KMS-11 (cell line): ENCODE measurements at regions not wholly inside any gene's neighbourhood (a gene's known extent, or its start where the extent isn't known, plus 50 kb on each side); places are given as distances from the start of the nearest gene placed in this dataset.

ENCODE experiments used
- H2AFZ ChIP-seq: fragments of 200-600 bp; sonication (generic); 2 replicates; pipeline ENCODE4 v1.6.1; 2016; ENCODE audit warnings: antibody characterized with exemption, mixed run types, low read depth
- H3K27ac ChIP-seq: fragments of 200-600 bp; sonication (generic); 2 replicates; pipeline ENCODE4 v1.6.1; 2016; ENCODE audit warnings: mild to moderate bottlenecking, mixed run types
- H3K27me3 ChIP-seq: fragments of 200-600 bp; sonication (generic); 2 replicates; pipeline ENCODE4 v1.6.1; 2017; ENCODE audit warnings: mild to moderate bottlenecking, low read depth, mixed run types, moderate library complexity; ENCODE audit not compliant: insufficient read depth
- H3K36me3 ChIP-seq: fragments of 200-600 bp; sonication (generic); 2 replicates; pipeline ENCODE4 v1.6.1; 2017; ENCODE audit warnings: mild to moderate bottlenecking, mixed run types; ENCODE audit not compliant: insufficient read depth
- H3K4me1 ChIP-seq: fragments of 200-600 bp; sonication (generic); 2 replicates; pipeline ENCODE4 v1.6.1; 2016; ENCODE audit warnings: mild to moderate bottlenecking, low read depth, mixed run types; ENCODE audit not compliant: poor library complexity, severe bottlenecking
- H3K4me2 ChIP-seq: fragments of 200-600 bp; sonication (generic); 2 replicates; pipeline ENCODE4 v1.7.0; 2016; ENCODE audit warnings: mild to moderate bottlenecking, mixed run types
- H3K4me3 ChIP-seq: fragments of 200-600 bp; sonication (generic); IDR thresholded peaks from 2 replicates; pipeline ENCODE4 v1.6.1; 2017; ENCODE audit warnings: low read depth, low read length, mixed read lengths; ENCODE audit not compliant: insufficient read depth
- H3K79me2 ChIP-seq: fragments of 200-600 bp; sonication (generic); 2 replicates; pipeline ENCODE4 v1.6.1; 2016; ENCODE audit warnings: low read depth, mixed run types; ENCODE audit not compliant: insufficient read depth
- H3K9ac ChIP-seq: fragments of 200-600 bp; sonication (generic); 2 replicates; pipeline ENCODE4 v1.6.1; 2016; ENCODE audit warnings: mild to moderate bottlenecking, mixed run types
- H4K20me1 ChIP-seq: fragments of 200-600 bp; sonication (generic); 2 replicates; pipeline ENCODE4 v1.6.1; 2016; ENCODE audit warnings: mild to moderate bottlenecking, mixed run types; ENCODE audit not compliant: insufficient read depth
- CTCF ChIP-seq: fragments of 200-600 bp; sonication (generic); conservative IDR thresholded peaks from 2 replicates; pipeline ENCODE4 v1.6.1; 2017; ENCODE audit warnings: low read depth, mild to moderate bottlenecking, antibody characterized with exemption, low read length, moderate library complexity, mixed read lengths

GRCh38 chr2:2793514-2793913 is 462.4 kb upstream of the MYT1L start:
- no peak overlapping the region for H3K9ac ChIP-seq
- no peak overlapping the region for H2AFZ ChIP-seq
- no peak for TF ChIP-seq CTCF
- no peak overlapping the region for H3K27ac ChIP-seq
- no peaks in the 10 kb centered on the region for H4K20me1 ChIP-seq
- no peaks in the 10 kb centered on the region for H3K36me3 ChIP-seq
- H3K27me3 ChIP-seq, result no peaks in the 10 kb centered on the region
- H3K4me3 ChIP-seq, result no peak overlapping the region
- no peak overlapping the region for H3K4me2 ChIP-seq
- H3K79me2 ChIP-seq, result no peaks in the 10 kb centered on the region
- H3K4me1 ChIP-seq, result no peaks in the 10 kb centered on the region

GRCh38 chr2:2791606-2792005 is 460.5 kb upstream of the MYT1L start:
- Histone ChIP-seq H4K20me1 (no peaks in the 10 kb centered on the region), H3K79me2 (no peaks in the 10 kb centered on the region)
- TF ChIP-seq CTCF, result no peak

GRCh38 chr2:2791031-2791430 is 460.0 kb upstream of the MYT1L start:
- Histone ChIP-seq H3K27me3 (no peaks in the 10 kb centered on the region), H2AFZ (no peak overlapping the region), H3K9ac (no peak overlapping the region)

More at GRCh38 chr2:2791606-2792005, 460.5 kb upstream of the MYT1L start:
- Histone ChIP-seq H3K4me1 (no peaks in the 10 kb centered on the region), H3K36me3 (no peaks in the 10 kb centered on the region), H3K9ac (no peak overlapping the region), H3K4me2 (no peak overlapping the region), H2AFZ (no peak overlapping the region), H3K4me3 (no peak overlapping the region), H3K27me3 (no peaks in the 10 kb centered on the region), H3K27ac (no peak overlapping the region)

GRCh38 chr2:2788076-2788475 is 457.0 kb upstream of the MYT1L start:
- Histone ChIP-seq H4K20me1 (no peaks in the 10 kb centered on the region), H3K36me3 (no peaks in the 10 kb centered on the region), H2AFZ (no peak overlapping the region), H3K9ac (no peak overlapping the region), H3K27ac (no peak overlapping the region), H3K4me3 (no peak overlapping the region), H3K4me2 (no peak overlapping the region), H3K4me1 (no peaks in the 10 kb centered on the region), H3K79me2 (no peaks in the 10 kb centered on the region), H3K27me3 (no peaks in the 10 kb centered on the region)
- no peak for TF ChIP-seq CTCF

More at GRCh38 chr2:2791031-2791430, 460.0 kb upstream of the MYT1L start:
- Histone ChIP-seq H3K27ac (no peak overlapping the region), H3K36me3 (no peaks in the 10 kb centered on the region), H3K79me2 (no peaks in the 10 kb centered on the region), H3K4me2 (no peak overlapping the region), H3K4me1 (no peaks in the 10 kb centered on the region), H4K20me1 (no peaks in the 10 kb centered on the region), H3K4me3 (no peak overlapping the region)
- no peak for TF ChIP-seq CTCF
